H1 (cell line): ENCODE measurements at regions not wholly inside any gene's neighbourhood (a gene's known extent, or its start where the extent isn't known, plus 50 kb on each side); places are given as distances from the start of the nearest gene placed in this dataset.

ENCODE experiments used
- CTCF ChIA-PET: fragments of 300-600 bp; sonication (Branson Sonifier 250); formaldehyde crosslinking; loops from one replicate; lab custom pipeline; 2021; ENCODE audit not compliant: partially characterized antibody; lab: Charles Lee
- POLR2A ChIA-PET: fragments of 300-600 bp; sonication (Branson Sonifier 250); formaldehyde crosslinking; loops from one replicate; lab custom pipeline; 2021; ENCODE audit warnings: inconsistent platforms; ENCODE audit not compliant: partially characterized antibody; lab: Charles Lee
- DNase-seq, 2 experiments: peaks; one replicate each; pipeline versions ENCODE4 v3.0.0 to v3.0.0-alpha.2; 2010 to 2022; ENCODE audit warnings: low spot score in 2 of 2, low read depth in 1 of 2, mixed read lengths in 1 of 2
- FAIRE-seq: peaks from 2 replicates; lab custom pipeline; 2011; peaks lifted over from hg19 to GRCh38; lab: Jason Lieb, UNC
- H2AFZ ChIP-seq: 2 replicates; pipeline ENCODE4 v1.8.1; 2012; ENCODE audit warnings: low read length, inconsistent platforms
- H2AK5ac ChIP-seq: 2 replicates; pipeline ENCODE4 v1.6.1; 2013; ENCODE audit warnings: low read depth, low read length
- H2BK120ac ChIP-seq: replicated peaks from 2 replicates; pipeline ENCODE3; 2013; ENCODE audit warnings: low read depth, low read length, inconsistent platforms
- H2BK12ac ChIP-seq: 2 replicates; pipeline ENCODE4 v1.6.1; 2013; ENCODE audit warnings: low read depth, low read length
- H2BK15ac ChIP-seq: 2 replicates; pipeline ENCODE4 v1.6.1; 2013; ENCODE audit warnings: low read length
- H2BK20ac ChIP-seq: 2 replicates; pipeline ENCODE4 v1.6.1; 2013; ENCODE audit warnings: low read length
- H2BK5ac ChIP-seq: 2 replicates; pipeline ENCODE4 v1.6.1; 2013; ENCODE audit warnings: low read depth, low read length
- H3K14ac ChIP-seq: 2 replicates; pipeline ENCODE4 v1.6.1; 2013; ENCODE audit warnings: inconsistent platforms; ENCODE audit not compliant: insufficient read length
- H3K18ac ChIP-seq: 2 replicates; pipeline ENCODE4 v1.6.1; 2013; ENCODE audit warnings: low read length; ENCODE audit errors: extremely low read depth
- H3K23ac ChIP-seq: 2 replicates; pipeline ENCODE4 v1.6.1; 2013; ENCODE audit warnings: inconsistent platforms; ENCODE audit not compliant: insufficient read length
- H3K23me2 ChIP-seq: 2 replicates; pipeline ENCODE4 v1.6.1; 2013; ENCODE audit warnings: low read depth, low read length
- H3K27ac ChIP-seq: 2 replicates; pipeline ENCODE4 v1.6.1; 2011; ENCODE audit warnings: low read depth, low read length, inconsistent platforms
- H3K27me3 ChIP-seq, 4 experiments: replicated peaks in 1 of 4; 1 replicate in 1 of 4; 2 replicates in 3 of 4; pipeline versions ENCODE4 v1.6.1 to v1.8.1; 2011 to 2013; ENCODE audit warnings: low read length in 3 of 4, mild to moderate bottlenecking in 3 of 4, inconsistent platforms in 2 of 4, mixed read lengths in 2 of 4, moderate library complexity in 1 of 4; ENCODE audit not compliant: control insufficient read depth in 3 of 4, insufficient read depth in 3 of 4; ENCODE audit errors: extremely low read depth in 1 of 4
- H3K36me3 ChIP-seq, 4 experiments: 2 replicates each; pipeline versions ENCODE4 v1.6.1 to v1.8.1; 2011 to 2013; ENCODE audit warnings: mild to moderate bottlenecking in 4 of 4, low read length in 3 of 4, moderate library complexity in 2 of 4, control low read depth in 1 of 4, inconsistent platforms in 1 of 4; ENCODE audit not compliant: insufficient read depth in 4 of 4, control insufficient read depth in 2 of 4
- H3K4ac ChIP-seq: replicated peaks from 2 replicates; pipeline ENCODE3; 2013; ENCODE audit warnings: low read length, low read depth, mixed read lengths, inconsistent platforms; ENCODE audit not compliant: insufficient read length
- H3K4me1 ChIP-seq, 4 experiments: replicated peaks in 1 of 4; 1 replicate in 1 of 4; 2 replicates in 3 of 4; pipeline versions ENCODE4 v1.6.1 to v1.8.1; 2011 to 2013; ENCODE audit warnings: low read length in 3 of 4, inconsistent platforms in 2 of 4, mixed read lengths in 1 of 4; ENCODE audit not compliant: insufficient read depth in 4 of 4, control insufficient read depth in 3 of 4
- H3K4me2 ChIP-seq, 2 experiments: 2 replicates each; pipeline versions ENCODE4 v1.6.1 to v1.8.1; 2011 to 2013; ENCODE audit warnings: low read depth in 2 of 2, low read length in 2 of 2, control low read depth in 1 of 2, inconsistent platforms in 1 of 2, mild to moderate bottlenecking in 1 of 2; ENCODE audit not compliant: insufficient read depth in 1 of 2
- H3K4me3 ChIP-seq, 4 experiments: fragments of 200-600, 300-600 bp in 1 of 4; sonication (generic), shearing (Covaris generic), sonication (Bioruptor Twin) in 1 of 4; 2 replicates each; pipeline versions ENCODE4 v1.5.1 to v1.8.1; 2011 to 2016; ENCODE audit warnings: low read length in 4 of 4, low read depth in 3 of 4, control low read depth in 2 of 4, inconsistent platforms in 2 of 4, mild to moderate bottlenecking in 2 of 4, mixed read lengths in 1 of 4, moderate library complexity in 1 of 4; ENCODE audit not compliant: insufficient read depth in 2 of 4; ENCODE audit errors: extremely low read depth in 1 of 4
- H3K56ac ChIP-seq: replicated peaks from 2 replicates; pipeline ENCODE3; 2013; ENCODE audit warnings: low read depth, mild to moderate bottlenecking, mixed read lengths, low read length, inconsistent platforms; ENCODE audit not compliant: insufficient read length
- H3K79me1 ChIP-seq: 2 replicates; pipeline ENCODE4 v1.6.1; 2013; ENCODE audit warnings: low read depth, low read length, control low read depth
- H3K79me2 ChIP-seq, 2 experiments: 2 replicates each; pipeline versions ENCODE4 v1.6.1 to v1.8.1; 2012 to 2013; ENCODE audit warnings: low read length in 2 of 2, mild to moderate bottlenecking in 2 of 2, inconsistent platforms in 1 of 2; ENCODE audit not compliant: insufficient read depth in 2 of 2, control insufficient read depth in 1 of 2
- H3K9ac ChIP-seq, 4 experiments: replicated peaks in 1 of 4; 1 replicate in 1 of 4; 2 replicates in 3 of 4; pipeline versions ENCODE4 v1.6.1 to v1.8.1; 2011 to 2013; ENCODE audit warnings: low read depth in 3 of 4, low read length in 3 of 4, control low read depth in 2 of 4, mild to moderate bottlenecking in 2 of 4, moderate library complexity in 2 of 4, inconsistent platforms in 1 of 4; ENCODE audit errors: extremely low read depth in 1 of 4
- H3K9me3 ChIP-seq, 2 experiments: 2 replicates each; pipeline versions ENCODE4 v1.6.1 to v1.8.1; 2012 to 2013; ENCODE audit warnings: mild to moderate bottlenecking in 2 of 2, moderate library complexity in 2 of 2, control low read depth in 1 of 2, inconsistent platforms in 1 of 2, low read depth in 1 of 2, low read length in 1 of 2, mixed read lengths in 1 of 2; ENCODE audit not compliant: insufficient read depth in 2 of 2
- H4K20me1 ChIP-seq, 2 experiments: replicated peaks in 1 of 2; 2 replicates each; pipeline versions ENCODE3 to v1.8.1; 2011 to 2013; ENCODE audit warnings: inconsistent platforms in 2 of 2, low read length in 2 of 2, mild to moderate bottlenecking in 1 of 2; ENCODE audit not compliant: insufficient read depth in 2 of 2, control insufficient read depth in 1 of 2
- H4K5ac ChIP-seq: 2 replicates; pipeline ENCODE4 v1.6.1; 2013; ENCODE audit warnings: low read length, low read depth, mixed read lengths, inconsistent platforms; ENCODE audit not compliant: insufficient read length
- H4K8ac ChIP-seq: 2 replicates; pipeline ENCODE4 v1.8.0; 2013; ENCODE audit warnings: mild to moderate bottlenecking, moderate library complexity, low read length, inconsistent platforms; ENCODE audit not compliant: insufficient read depth; ENCODE audit errors: extremely low read depth
- H4K91ac ChIP-seq: replicated peaks from 2 replicates; pipeline ENCODE3; 2013; ENCODE audit warnings: low read length, mixed read lengths, inconsistent platforms; ENCODE audit not compliant: insufficient read length
- BRCA1 ChIP-seq: IDR thresholded peaks from 2 replicates; pipeline ENCODE4 v1.6.1; 2012; ENCODE audit warnings: low read depth, low read length, improper control_type of control experiment
- CHD2 ChIP-seq: IDR thresholded peaks from 2 replicates; pipeline ENCODE4 v1.6.1; 2012; ENCODE audit warnings: low read length, improper control_type of control experiment
- CTBP2 ChIP-seq: IDR thresholded peaks from 2 replicates; pipeline ENCODE4 v1.7.0; 2011; ENCODE audit warnings: borderline replicate concordance, mild to moderate bottlenecking, moderate library complexity, mixed read lengths, low read length; ENCODE audit not compliant: insufficient read depth, insufficient read length
- FOSL1 ChIP-seq: IDR thresholded peaks from 2 replicates; pipeline ENCODE4 v1.6.1; 2011; ENCODE audit warnings: mild to moderate bottlenecking, low read depth, low read length, moderate library complexity; ENCODE audit not compliant: insufficient read depth
- GTF2F1 ChIP-seq: IDR thresholded peaks from 2 replicates; pipeline ENCODE4 v1.6.1; 2012; ENCODE audit warnings: low read depth, low read length, improper control_type of control experiment, borderline replicate concordance
- JUN ChIP-seq: IDR thresholded peaks from 2 replicates; pipeline ENCODE4 v1.6.1; 2011; ENCODE audit warnings: low read depth, mild to moderate bottlenecking, improper control_type of control experiment, low read length
- JUND ChIP-seq: IDR thresholded peaks from 2 replicates; pipeline ENCODE4 v1.6.1; 2011; ENCODE audit warnings: mild to moderate bottlenecking, improper control_type of control experiment, low read length
- KDM5A ChIP-seq: fragments of 200-600 bp; IDR thresholded peaks from 2 replicates; pipeline ENCODE4 v1.7.1; 2012; ENCODE audit warnings: mild to moderate bottlenecking, low read length, inconsistent platforms, mixed read lengths
- MAFK ChIP-seq: IDR thresholded peaks from 2 replicates; pipeline ENCODE4 v1.6.1; 2012; ENCODE audit warnings: low read depth, mild to moderate bottlenecking, improper control_type of control experiment, low read length
- POU5F1 ChIP-seq: IDR thresholded peaks from 2 replicates; pipeline ENCODE4 v1.6.1; 2011; ENCODE audit warnings: low read depth, mild to moderate bottlenecking, low read length, moderate library complexity
- RBBP5 ChIP-seq: IDR thresholded peaks from 2 replicates; pipeline ENCODE4 v1.7.1; 2012; ENCODE audit warnings: low read depth, mild to moderate bottlenecking, inconsistent platforms, low read length, moderate library complexity, borderline replicate concordance
- SIRT6 ChIP-seq: IDR thresholded peaks from one replicate; pipeline ENCODE4 v1.7.1; 2012; ENCODE audit warnings: low read length, inconsistent platforms
- TAF1 ChIP-seq: IDR thresholded peaks from 2 replicates; pipeline ENCODE4 v1.6.1; 2011; ENCODE audit warnings: mild to moderate bottlenecking, low read depth, low read length
- WGBS, 2 experiments: shearing (Covaris generic) in 1 of 2; methylation state at CpG; one replicate each; pipeline versions ENCODE4 v1.1.6 to v1.1.7; 2013 to 2015; ENCODE audit warnings: low lambda C conversion rate in 2 of 2, mixed read lengths in 2 of 2, inconsistent platforms in 1 of 2, low coverage in 1 of 2, missing lambda C conversion rate in 1 of 2; ENCODE audit not compliant: insufficient replicate concordance in 2 of 2, insufficient coverage in 1 of 2, insufficient read length in 1 of 2; ENCODE audit errors: extremely low coverage in 1 of 2, missing lambda C conversion rate in 1 of 2; 5-methylcytosine and 5-hydroxymethylcytosine counted together

- H4K20me1 ChIP-seq = no peaks in the 10 kb centered on the region
- no peak overlapping the region for H3K14ac ChIP-seq
- no peaks in the 10 kb centered on the region for H3K79me2 ChIP-seq
- no peaks in the 10 kb centered on the region; the same call in 1 of the 2 replicates for H3K23me2 ChIP-seq
- no peak overlapping the region for H3K4ac ChIP-seq
- H4K5ac ChIP-seq = no peak overlapping the region
- TF ChIP-seq POU5F1 (no peak), CTBP2 (no peak), GTF2F1 (no peak), RBBP5 (no peak), JUND (no peak), JUN (no peak), KDM5A (no peak), BRCA1 (no peak), MAFK (no peak), TAF1 (no peak), FOSL1 (no peak), CHD2 (no peak), SIRT6 (no peak)
- POLR2A ChIA-PET = no interaction called here
- no peak overlapping the region for H2BK15ac ChIP-seq
- no peak overlapping the region for H3K56ac ChIP-seq
- H2AK5ac ChIP-seq = no peak overlapping the region
- H3K23ac ChIP-seq = no peak overlapping the region
- H2BK12ac ChIP-seq = no peak overlapping the region
- peaks cover 0 to 2% (median 0%) of the 10 kb centered on the region in 4 experiments; a peak in 3 of 7 replicates for H3K4me1 ChIP-seq
- H3K27me3 ChIP-seq = no peaks in the 10 kb centered on the region
- H3K9ac ChIP-seq = no peak overlapping the region
- no peak overlapping the region for H3K4me2 ChIP-seq
- no peak for DNase-seq
- CTCF ChIA-PET = no interaction called here
- FAIRE-seq = no peak
- peaks cover 6 to 8% of the 10 kb centered on the region in 2 experiments; a peak in 3 of 4 replicates for H3K9me3 ChIP-seq
- H2AFZ ChIP-seq = no peak overlapping the region
- no peaks in the 10 kb centered on the region for H3K79me1 ChIP-seq
- no peak overlapping the region for H3K27ac ChIP-seq
- 87% methylated on average over 7 of the region's 7 CpGs; no CpG with 5 or more reads in 1 of the 2 experiments for WGBS, 2 experiments
- H3K18ac ChIP-seq = no peak overlapping the region
- H2BK20ac ChIP-seq = no peak overlapping the region
- H4K8ac ChIP-seq = no peak overlapping the region
- H3K4me3 ChIP-seq = no peak overlapping the region
- no peak overlapping the region for H4K91ac ChIP-seq
- H2BK120ac ChIP-seq = no peak overlapping the region
- no peak overlapping the region for H2BK5ac ChIP-seq
- no peaks in the 10 kb centered on the region for H3K36me3 ChIP-seq
Observed at GRCh38 chr19:20860339-20860738, 62.7 kb upstream of the ZNF85 start.
